Activated naive CD8-positive, alpha-beta T cell (primary cell): ENCODE measurements at regions not wholly inside any gene's neighbourhood (a gene's known extent, or its start where the extent isn't known, plus 50 kb on each side); places are given as distances from the start of the nearest gene placed in this dataset.
"Not testable (repeated sequence)": the region's sequence is repeated elsewhere in the genome, so short reads cannot be mapped to it uniquely, and the experiment has no call there.

Experiments used
- H3K27ac Mint-ChIP-seq: one replicate; pipeline ENCODE4 v1.8.0; 2021; ENCODE audit warnings: mixed read lengths
- H3K27me3 Mint-ChIP-seq: one replicate; pipeline ENCODE4 v1.8.0; 2021; ENCODE audit warnings: mixed read lengths
- H3K36me3 Mint-ChIP-seq: one replicate; pipeline ENCODE4 v1.8.0; 2021; ENCODE audit warnings: mixed read lengths
- H3K4me1 Mint-ChIP-seq: one replicate; pipeline ENCODE4 v1.8.0; 2021; ENCODE audit warnings: low read depth, mixed read lengths
- H3K4me3 Mint-ChIP-seq: one replicate; pipeline ENCODE4 v1.8.0; 2021; ENCODE audit warnings: mild to moderate bottlenecking, mixed read lengths
- H3K9me3 Mint-ChIP-seq: one replicate; pipeline ENCODE4 v1.8.0; 2021; ENCODE audit warnings: low read depth, mixed read lengths

DNA sequence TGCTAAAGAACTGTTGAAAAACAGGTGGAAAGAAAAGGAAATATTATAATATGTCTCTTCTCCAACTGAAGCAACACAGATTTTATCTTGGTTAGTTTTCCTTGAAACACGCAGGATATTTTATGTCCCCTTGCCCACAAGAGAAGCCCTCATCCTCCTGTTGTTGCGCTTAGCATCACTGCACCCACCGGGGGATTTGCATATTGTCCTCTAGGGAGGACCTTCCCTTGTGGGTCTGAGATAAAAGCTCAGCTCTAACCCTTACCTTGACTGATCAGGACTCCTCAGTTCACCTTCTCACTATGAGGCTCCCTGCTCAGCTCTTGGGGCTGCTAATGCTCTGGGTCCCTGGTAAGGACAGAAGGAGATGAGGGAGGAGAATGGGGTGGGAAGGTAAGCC, 1294.2 kb downstream of the RPIA start:
- not testable (repeated sequence) for H3K4me3 Mint-ChIP-seq, H3K36me3 Mint-ChIP-seq, H3K4me1 Mint-ChIP-seq, H3K27ac Mint-ChIP-seq, H3K27me3 Mint-ChIP-seq, H3K9me3 Mint-ChIP-seq

DNA sequence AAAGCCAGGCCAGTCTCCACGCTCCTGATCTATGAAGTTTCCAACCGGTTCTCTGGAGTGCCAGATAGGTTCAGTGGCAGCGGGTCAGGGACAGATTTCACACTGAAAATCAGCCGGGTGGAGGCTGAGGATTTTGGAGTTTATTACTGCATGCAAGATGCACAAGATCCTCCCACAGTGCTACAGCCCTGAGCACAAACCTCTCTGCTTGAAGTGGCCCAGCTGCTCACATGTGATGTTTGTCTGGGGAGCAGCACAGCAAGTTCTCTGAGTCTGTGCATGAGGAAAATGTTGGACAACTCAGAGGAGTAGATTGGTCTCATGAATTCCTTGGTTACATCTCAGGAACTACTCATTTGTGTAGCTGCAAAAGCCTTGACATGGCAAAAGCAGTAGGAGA, 1295.1 kb downstream of the RPIA start:
- H3K4me1 Mint-ChIP-seq, H3K4me3 Mint-ChIP-seq, H3K36me3 Mint-ChIP-seq, H3K27me3 Mint-ChIP-seq, H3K9me3 Mint-ChIP-seq, H3K27ac Mint-ChIP-seq: not testable (repeated sequence)

DNA sequence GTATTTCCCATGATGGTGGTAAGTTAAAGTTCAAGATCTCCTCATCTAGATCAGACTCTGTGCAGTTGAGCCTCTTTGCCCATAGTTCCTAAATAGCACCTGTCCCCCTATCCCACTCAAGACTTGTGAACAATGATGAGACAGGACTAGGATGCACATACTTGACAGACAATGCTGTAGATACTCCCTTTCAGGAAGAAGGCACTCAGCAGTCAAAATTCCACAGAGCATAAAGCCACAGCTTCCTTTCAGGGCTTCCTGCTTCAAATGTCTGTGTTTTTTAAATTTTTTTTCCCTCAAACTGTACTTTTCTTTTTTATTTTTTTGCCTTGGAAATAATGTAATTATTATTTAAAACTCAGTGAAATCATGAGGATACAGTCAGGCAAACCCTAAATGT, 1305.3 kb downstream of the RPIA start:
- H3K4me1 Mint-ChIP-seq, H3K4me3 Mint-ChIP-seq, H3K36me3 Mint-ChIP-seq, H3K27me3 Mint-ChIP-seq, H3K9me3 Mint-ChIP-seq, H3K27ac Mint-ChIP-seq: not testable (repeated sequence)

DNA sequence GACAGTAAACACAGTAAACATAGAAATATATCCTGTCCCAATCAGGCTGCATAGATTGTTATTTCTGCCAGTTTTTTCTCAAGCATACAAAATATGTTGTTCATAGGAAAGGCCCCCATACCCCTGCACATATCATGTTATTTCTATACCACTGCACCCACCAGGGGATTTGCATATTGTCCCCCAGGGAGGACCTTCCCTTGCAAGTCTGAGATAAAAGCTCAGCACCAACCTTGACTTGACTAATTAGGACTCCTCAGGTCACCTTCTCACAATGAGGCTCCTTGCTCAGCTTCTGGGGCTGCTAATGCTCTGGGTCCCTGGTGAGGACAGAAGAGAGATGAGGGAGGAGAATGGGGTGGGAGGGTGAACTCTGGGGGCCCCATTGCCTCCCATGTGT, 1313.1 kb downstream of the RPIA start:
- H3K4me3 Mint-ChIP-seq, H3K9me3 Mint-ChIP-seq, H3K27me3 Mint-ChIP-seq, H3K27ac Mint-ChIP-seq, H3K36me3 Mint-ChIP-seq, H3K4me1 Mint-ChIP-seq: not testable (repeated sequence)

DNA sequence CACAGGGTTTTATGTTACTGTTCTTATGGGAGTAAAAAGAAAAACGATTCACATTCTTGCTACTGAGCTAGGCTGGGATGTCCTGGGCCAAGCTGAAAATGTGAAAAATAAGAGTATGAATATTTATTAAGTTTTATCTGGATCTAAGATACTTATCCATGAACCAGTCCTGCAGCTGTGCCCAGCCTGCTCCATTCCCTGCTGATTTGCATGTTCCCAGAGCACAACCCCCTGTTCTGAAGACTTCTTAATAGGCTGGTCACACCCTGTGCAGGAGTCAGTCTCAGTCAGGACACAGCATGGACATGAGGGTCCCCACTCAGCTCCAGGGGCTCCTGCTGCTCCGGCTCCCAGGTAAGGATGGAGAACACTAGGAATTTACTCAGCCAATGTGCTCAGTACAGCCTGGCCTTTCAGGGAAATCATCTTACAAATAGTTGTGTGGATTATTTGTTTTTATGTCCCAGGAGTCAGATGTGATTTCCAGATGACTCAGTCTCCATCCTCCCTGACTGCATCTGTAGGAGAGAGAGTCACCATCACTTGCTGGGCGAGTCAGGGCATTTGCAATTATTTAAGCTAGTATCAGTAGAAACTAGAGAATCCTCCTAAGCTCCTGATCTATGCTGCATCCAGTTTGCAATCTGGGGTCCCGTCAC, 1319.1 kb downstream of the RPIA start:
- not testable (repeated sequence) for H3K4me3 Mint-ChIP-seq, H3K27me3 Mint-ChIP-seq, H3K4me1 Mint-ChIP-seq, H3K27ac Mint-ChIP-seq, H3K9me3 Mint-ChIP-seq, H3K36me3 Mint-ChIP-seq

DNA sequence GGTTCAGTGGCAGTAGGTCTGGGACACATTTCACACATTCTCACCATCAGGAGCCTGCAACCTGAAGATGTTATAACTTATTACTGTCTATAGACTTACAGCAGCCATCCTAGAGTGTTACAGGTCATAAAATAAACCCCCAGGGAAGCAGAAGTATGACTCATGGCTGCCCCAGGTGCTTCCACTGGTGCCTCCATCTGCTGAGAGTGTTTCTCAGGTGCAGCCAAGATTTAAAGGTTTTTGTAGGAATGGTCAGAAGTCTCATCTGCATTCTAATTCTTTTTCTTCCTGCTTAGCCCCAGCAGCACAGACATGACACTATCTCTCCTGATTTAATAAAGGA, 1319.6 kb downstream of the RPIA start:
- H3K4me1 Mint-ChIP-seq, H3K9me3 Mint-ChIP-seq, H3K27ac Mint-ChIP-seq, H3K36me3 Mint-ChIP-seq, H3K4me3 Mint-ChIP-seq, H3K27me3 Mint-ChIP-seq: not testable (repeated sequence)

DNA sequence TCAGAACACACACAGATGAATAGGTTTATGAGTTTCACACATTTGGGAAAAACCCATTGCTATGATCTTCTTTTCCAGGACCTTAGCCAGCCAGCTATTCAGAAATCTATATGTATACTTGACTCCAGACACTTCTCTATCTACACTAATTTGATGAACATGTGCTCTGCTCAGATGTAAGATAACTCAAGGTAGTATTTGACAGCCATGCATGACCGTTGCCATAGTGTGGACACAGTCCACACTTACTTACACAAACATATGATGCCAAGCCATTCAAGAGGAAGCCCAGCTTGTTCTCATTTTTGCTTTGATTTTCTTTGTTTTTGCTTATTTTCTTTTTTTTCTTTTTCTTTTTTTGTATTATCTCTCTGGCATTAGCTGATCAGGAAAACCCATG, 1328.4 kb downstream of the RPIA start:
- not testable (repeated sequence) for H3K9me3 Mint-ChIP-seq, H3K4me1 Mint-ChIP-seq, H3K4me3 Mint-ChIP-seq, H3K27me3 Mint-ChIP-seq, H3K36me3 Mint-ChIP-seq, H3K27ac Mint-ChIP-seq

DNA sequence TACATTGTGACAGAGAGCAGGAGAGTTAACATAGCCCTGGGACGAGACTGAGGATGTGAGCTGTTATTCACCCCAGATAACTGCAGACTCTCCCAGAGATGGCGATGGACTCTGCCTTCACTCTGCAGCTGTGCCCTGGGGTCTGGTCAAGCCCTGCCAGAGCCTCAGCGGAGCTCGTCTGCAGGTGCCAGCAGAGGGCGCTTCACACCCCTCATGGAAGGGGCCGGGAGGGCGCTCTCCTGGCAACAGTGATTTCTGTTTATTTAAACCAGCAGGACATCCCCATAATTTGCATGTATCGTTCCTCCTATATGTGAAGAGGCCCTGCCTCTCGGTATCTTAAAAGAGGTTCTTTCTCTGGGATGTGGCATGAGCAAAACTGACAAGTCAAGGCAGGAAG, 1329.8 kb downstream of the RPIA start:
- H3K36me3 Mint-ChIP-seq, H3K27ac Mint-ChIP-seq, H3K27me3 Mint-ChIP-seq, H3K4me3 Mint-ChIP-seq, H3K4me1 Mint-ChIP-seq, H3K9me3 Mint-ChIP-seq: not testable (repeated sequence)

DNA sequence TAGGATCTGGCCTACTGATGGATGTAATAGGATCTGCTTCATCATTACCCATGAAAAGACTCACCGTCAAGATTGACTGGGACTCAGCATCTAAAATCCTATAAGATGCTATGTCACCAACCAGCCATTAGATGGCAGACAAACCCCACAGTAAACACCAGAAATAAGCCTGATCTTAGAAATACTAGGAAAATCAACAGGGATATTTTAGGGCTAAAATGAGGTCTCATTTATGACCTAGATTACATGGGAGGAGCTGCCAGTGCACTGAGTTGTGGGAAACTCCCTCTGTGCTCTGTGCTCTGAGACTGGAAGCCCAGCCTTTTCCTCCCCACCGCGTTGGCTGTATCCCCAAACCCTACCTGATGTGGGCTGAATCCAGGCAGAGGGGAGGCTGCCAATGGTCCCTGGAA, 1335.8 kb downstream of the RPIA start:
- H3K27me3 Mint-ChIP-seq, H3K36me3 Mint-ChIP-seq, H3K4me1 Mint-ChIP-seq, H3K4me3 Mint-ChIP-seq, H3K27ac Mint-ChIP-seq, H3K9me3 Mint-ChIP-seq: not testable (repeated sequence)

DNA sequence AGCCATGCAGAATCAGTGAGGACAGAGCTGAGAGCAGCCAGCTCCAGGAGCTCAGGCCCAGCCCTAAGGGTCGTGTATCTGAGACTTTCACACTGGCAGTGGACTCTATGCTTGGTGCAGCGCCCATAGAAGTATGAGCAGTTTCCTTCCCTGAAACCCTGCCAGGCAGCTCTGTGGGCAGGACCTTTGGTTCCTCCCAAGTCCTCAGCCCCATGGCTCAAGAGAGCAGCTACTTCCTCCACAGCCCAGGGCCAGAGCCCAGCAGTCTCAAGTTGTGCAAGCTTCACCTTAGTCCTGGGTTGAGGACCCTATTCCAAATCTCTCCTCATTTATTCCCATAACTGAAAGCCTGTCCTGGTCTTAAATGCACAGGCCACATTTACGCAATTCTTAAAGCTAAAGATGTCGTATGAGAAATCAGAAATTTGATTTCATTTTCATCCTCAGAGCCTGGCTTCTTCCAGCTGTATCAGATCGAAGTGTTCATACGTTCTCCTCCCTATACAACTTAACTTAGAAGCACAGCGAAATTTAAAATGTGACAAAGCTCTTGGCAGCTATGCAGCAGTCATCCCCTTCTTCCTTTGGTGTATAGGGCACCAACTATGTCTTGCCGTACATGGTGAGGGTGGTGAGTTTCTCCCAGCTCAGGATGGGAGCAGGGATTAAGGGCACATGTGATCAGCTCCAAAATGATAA, 1337.1 kb downstream of the RPIA start:
- not testable (repeated sequence) for H3K4me3 Mint-ChIP-seq, H3K4me1 Mint-ChIP-seq, H3K27ac Mint-ChIP-seq, H3K36me3 Mint-ChIP-seq, H3K27me3 Mint-ChIP-seq, H3K9me3 Mint-ChIP-seq

DNA sequence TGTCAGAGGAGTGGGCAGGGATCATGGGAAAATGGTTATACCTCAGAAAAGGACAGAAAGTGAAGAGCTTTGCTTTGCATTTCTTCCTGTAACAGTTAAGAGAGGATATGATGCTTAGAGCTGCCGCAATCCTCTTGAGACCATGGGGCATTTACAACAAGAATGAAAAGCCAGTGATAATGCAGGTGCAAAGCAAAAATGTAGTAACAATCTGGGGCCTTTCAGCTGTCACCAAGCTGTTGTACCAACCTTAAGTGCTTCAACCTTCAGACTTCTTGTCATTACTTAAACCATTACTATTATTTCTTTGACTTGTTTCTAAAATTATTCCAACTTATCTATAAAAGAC, 1337.6 kb downstream of the RPIA start:
- H3K27me3 Mint-ChIP-seq, H3K4me3 Mint-ChIP-seq, H3K4me1 Mint-ChIP-seq, H3K27ac Mint-ChIP-seq, H3K36me3 Mint-ChIP-seq, H3K9me3 Mint-ChIP-seq: not testable (repeated sequence)

DNA sequence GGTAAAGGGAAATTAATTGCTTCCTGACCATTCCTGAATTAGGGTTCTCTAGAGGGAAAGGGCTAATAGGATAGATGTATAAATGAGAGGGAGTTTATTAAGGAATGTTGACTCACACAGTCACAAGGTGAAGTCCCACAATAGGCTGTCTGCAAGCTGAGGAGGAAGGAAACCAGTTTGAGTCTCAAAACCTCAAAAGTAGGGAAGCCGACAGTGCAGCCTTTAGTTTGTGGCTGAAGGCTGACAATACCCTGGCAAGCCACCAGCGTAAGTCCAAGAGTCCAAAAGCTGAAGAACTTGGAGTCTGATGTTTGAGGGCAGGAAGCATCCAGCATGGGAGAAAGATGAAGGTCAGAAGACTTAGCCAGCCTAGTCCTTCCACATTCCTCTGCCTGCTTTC, 1340.8 kb downstream of the RPIA start:
- H3K4me1 Mint-ChIP-seq, H3K36me3 Mint-ChIP-seq, H3K4me3 Mint-ChIP-seq, H3K9me3 Mint-ChIP-seq, H3K27ac Mint-ChIP-seq, H3K27me3 Mint-ChIP-seq: not testable (repeated sequence)

DNA sequence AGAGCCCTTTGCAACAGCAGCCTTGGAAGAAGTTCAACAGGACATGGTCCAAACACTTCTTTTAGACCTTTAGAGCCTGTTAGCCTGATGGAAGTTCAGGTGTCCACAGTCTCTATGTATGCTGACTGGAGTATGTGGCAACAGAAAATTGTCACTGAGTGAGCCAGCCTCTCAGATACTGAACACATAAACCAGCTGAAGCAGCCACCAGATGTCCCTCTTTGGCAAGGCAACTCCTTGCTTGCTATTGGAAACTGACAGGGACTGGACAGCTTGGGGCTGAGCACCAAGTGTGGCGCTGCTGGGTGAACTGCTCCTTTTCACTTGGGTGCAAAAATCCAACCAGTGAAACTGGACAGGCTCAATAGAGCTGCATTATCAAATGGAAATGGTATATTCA, 1344.9 kb downstream of the RPIA start:
- H3K9me3 Mint-ChIP-seq, H3K4me1 Mint-ChIP-seq, H3K4me3 Mint-ChIP-seq, H3K27me3 Mint-ChIP-seq, H3K36me3 Mint-ChIP-seq, H3K27ac Mint-ChIP-seq: not testable (repeated sequence)

DNA sequence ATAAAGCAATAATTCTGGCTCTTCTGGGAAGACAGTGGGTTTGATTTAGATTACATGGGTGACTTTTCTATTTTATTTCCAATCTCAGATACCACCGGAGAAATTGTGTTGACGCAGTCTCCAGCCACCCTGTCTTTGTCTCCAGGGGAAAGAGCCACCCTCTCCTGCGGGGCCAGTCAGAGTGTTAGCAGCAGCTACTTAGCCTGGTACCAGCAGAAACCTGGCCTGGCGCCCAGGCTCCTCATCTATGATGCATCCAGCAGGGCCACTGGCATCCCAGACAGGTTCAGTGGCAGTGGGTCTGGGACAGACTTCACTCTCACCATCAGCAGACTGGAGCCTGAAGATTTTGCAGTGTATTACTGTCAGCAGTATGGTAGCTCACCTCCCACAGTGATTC, 1347.6 kb downstream of the RPIA start:
- not testable (repeated sequence) for H3K36me3 Mint-ChIP-seq, H3K27me3 Mint-ChIP-seq, H3K27ac Mint-ChIP-seq, H3K4me1 Mint-ChIP-seq, H3K4me3 Mint-ChIP-seq, H3K9me3 Mint-ChIP-seq

DNA sequence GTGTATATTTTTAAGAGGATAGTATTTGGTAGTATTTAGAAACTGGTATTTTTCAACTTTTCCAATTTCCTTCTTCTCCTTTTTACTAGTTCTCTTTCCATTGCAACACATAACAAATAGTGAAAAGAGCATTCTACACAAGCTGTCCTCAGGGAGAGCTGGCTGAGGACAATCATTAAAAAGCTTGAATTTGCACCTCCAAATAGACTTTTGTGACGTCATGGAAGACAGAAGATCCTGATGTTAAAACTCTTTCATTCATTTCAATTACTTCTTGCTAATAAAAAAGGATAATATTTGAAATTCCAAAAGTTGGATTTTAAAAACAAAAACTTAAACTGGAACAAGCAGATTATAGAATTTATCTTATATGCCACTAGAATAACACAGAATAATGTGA, 1356.3 kb downstream of the RPIA start:
- not testable (repeated sequence) for H3K4me1 Mint-ChIP-seq, H3K9me3 Mint-ChIP-seq, H3K36me3 Mint-ChIP-seq, H3K27ac Mint-ChIP-seq, H3K4me3 Mint-ChIP-seq, H3K27me3 Mint-ChIP-seq

DNA sequence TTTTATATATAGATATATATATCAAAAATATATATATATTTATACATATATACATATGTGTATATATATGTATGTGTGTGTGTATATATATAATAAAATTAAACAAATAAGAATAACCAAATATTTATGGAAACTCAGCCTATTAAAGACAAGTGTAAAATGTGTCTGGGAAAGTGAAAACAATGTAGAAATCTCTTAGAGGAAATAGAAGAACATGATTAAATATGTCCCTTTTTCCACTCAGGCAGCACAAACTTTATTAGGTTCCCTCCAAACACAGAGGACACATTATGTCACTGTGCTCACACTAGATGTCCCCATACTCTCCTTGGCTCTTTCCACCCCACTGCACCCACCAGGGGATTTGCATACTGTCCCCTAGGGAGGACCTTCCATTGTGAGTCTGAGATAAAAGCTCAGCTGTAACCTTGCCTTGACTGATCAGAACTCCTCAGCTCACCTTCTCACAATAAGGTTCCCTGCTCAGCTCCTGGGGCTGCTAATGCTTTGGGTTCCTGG, 1360.7 kb downstream of the RPIA start:
- not testable (repeated sequence) for H3K4me3 Mint-ChIP-seq, H3K27ac Mint-ChIP-seq, H3K36me3 Mint-ChIP-seq, H3K9me3 Mint-ChIP-seq, H3K27me3 Mint-ChIP-seq, H3K4me1 Mint-ChIP-seq
